Embryonic facial prominence (tissue), 1 donor: ENCODE measurements at regions not wholly inside any gene's neighbourhood (a gene's known extent, or its start where the extent isn't known, plus 50 kb on each side); places are given as distances from the start of the nearest gene placed in this dataset.

Source experiments
- DNase-seq: peaks from one replicate; pipeline ENCODE4 v3.0.0-alpha.2; 2016; ENCODE audit errors: extremely low spot score

DNA sequence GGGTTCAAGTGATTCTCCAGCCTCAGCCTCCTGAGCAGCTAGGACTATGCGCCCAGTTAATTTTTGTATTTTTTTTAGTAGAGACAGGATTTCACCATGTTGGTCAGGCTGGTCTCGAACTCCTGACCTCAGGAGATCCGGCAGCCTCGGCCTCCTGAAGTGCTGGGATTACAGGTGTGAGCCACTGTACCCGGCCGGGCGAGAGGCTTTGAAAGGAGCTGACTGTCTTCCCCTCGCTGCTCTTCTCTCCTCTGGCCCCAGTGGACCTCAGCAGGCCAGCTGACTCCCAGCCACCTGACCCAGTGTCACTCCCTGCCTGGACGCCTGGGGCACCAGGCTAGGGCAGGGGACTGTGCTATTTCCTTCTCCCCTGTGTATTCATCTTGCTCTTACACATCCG is 89.5 kb upstream of the ANKRD55 start:
- DNase-seq = no peak

DNA sequence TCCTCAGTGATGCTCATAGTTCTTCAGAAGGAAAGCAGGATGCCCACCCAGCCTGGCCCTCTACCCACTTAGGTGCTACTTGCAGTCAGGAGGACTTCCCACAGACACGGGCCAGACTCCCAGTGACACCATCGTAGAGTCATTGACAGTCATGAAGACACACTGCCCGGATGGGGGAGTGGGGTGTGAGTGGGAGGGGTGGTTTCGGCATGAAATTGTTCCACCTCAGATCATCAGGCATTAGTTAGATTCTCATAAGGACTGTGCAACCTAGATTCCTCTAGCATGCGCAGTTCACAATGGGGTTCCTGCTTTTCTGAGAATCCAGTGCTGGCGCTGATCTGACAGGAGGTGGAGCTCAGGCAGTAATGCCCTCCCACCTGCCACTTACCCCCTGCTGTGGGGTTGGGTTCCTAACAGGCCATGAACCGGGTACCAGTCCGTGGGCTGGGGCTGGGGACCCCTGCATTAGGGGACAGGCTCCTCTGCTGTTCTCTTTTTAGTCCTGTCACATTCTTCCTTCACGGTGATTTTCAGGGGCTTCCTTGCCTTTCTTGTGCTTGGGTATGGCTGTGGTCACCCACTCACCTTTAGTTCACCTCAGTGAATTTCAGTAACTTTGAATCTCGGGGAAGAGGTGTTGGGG is 88.2 kb upstream of the ANKRD55 start:
- no peak for DNase-seq

DNA sequence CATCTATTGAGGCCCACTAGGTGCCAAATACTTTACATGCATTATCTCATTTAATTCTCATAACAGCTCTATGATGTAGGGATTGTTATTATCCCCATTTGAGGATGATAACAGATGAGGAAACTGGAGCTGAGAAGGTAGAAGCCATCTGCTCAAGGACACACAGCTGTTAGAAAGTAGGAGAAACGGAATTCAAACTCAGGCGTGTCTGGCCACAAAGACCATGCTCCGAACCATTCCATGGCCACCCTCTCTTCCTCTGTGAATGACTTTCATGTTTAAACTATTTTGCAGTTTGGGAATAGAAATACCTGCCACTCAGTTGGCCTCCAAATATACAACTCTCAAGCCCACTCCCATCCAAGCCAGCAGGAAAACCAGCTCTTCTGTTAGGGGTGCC is 87.6 kb upstream of the ANKRD55 start:
- no peak for DNase-seq

DNA sequence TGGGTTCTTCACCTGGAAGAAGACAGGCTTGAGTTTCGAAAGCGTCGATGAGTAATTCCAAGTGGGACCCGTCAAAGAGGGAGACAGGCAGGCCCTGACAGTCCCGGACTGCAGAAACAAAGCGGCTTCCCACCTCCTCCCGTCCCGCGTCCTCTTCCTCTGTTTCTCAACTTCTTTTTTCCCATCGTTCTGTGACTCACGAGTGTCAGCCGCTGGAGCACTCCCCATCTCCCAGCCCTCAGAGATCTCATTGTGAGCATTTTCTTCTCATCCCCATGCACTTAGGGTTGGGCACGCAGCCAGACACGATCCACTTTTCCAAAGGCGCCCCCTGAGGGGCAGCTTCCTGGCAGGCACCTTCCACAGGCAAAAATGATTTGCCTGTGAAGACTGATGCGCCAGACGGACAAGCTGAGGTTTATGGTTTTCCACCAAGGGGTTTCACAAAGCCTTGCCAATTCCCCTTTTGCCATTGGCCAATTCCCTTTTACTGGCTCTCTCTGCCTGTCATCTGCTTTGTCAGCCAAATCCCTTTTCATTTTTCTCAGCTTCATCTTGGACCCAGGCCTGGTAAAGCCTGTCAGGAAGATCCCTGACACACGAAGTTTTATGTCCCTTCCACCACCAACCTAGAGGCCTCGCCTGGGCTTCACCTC is 86.5 kb upstream of the ANKRD55 start:
- no peak for DNase-seq

DNA sequence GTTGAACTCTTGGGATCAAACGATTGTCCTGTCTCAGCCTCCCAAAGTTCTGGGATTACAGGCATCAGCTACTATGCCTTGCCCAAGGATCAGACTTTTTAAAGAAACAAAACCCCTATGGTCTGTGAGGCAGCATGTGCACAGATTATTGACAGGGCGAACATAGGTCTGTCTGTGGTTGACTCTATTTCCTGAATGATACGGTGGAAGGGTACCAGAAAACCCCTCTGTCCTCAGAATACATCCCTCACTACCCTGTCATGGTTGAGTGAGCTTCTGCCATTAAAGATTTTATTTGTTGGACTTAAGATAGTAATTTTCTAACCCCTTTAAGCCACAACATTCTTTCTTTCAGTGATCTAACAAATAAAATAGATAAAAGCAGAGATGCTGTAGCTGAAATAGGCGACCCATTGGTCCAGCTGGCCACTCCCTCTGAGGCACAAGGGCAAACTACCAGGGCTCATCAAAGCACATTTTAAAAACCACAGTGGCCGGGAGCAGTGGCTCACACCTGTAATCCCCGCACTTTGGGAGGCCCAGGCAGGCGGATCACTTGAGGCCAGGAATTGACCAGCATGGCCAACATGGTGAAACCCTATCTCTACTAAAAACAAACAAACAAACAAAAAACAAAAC is 84.9 kb upstream of the ANKRD55 start:
- no peak for DNase-seq

DNA sequence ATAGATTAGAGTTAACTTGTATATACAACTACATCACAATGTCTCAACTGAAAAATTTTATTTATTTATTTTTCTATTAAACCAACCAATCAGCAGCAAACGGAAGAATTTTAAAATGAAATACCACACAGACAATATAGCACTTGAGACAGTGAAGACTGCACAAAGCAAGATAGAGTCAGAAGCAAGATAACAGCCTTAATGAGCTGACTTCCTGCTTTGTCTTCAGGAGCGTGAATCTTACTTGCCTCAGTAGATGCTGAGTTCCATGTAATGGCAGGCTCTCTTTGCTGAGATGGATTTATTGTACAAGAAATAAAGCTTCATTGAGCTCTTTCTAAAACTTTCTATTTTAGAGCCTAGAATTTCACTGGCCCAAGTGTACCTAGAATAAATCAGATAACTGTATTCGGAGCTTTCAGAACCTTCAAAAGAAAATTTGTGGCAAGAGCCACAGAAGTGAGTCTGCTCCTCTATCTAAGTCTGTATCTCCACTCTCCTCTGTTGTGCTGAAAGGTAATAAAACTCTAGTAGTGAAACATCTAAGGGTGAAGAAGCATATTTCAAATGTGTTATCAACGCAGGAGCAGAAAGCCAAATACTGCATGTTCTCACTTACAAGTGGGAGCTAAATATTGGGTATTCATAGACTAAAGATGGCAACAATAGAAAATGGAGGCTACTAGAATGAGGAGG is 83.3 kb upstream of the ANKRD55 start:
- DNase-seq = no peak

DNA sequence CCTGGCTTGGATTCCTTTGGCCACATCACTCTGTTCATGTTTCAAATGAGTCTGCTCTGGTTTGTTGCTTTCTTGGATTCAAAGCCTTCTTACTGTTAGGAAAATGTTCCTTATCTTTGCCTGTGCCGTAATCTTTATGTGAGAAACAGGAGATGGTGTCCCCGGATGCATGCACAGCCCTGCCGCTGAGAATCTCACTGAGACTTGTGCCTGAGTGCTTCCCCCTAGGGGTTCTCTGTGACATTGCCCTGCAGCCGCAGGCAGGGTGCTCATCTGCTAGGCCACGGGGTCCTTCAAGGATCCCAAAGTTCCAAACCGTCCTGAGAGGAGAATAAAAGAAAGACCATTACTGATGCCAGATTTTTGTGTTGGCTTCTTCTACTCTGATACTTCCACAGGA is 81.4 kb upstream of the ANKRD55 start:
- DNase-seq = no peak

DNA sequence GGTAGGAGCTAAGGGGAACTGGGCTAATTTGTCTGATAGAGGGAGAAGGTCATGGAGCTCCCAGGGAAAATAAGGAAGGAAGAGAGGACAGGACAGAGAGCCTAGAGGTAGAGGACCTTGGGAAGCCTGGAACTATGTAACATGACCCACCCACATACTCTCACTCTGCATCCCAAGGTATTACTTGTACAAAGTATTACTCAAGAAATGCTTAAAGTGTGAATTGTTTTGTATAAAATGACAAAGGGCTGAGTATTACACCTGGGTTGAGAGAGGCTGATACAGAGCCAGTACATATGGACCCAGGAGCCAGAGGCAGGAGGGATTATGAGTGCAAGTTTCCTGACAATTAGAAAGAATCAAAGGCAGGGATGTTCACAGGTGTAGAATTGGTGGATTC is 80.5 kb upstream of the ANKRD55 start:
- DNase-seq = no peak

DNA sequence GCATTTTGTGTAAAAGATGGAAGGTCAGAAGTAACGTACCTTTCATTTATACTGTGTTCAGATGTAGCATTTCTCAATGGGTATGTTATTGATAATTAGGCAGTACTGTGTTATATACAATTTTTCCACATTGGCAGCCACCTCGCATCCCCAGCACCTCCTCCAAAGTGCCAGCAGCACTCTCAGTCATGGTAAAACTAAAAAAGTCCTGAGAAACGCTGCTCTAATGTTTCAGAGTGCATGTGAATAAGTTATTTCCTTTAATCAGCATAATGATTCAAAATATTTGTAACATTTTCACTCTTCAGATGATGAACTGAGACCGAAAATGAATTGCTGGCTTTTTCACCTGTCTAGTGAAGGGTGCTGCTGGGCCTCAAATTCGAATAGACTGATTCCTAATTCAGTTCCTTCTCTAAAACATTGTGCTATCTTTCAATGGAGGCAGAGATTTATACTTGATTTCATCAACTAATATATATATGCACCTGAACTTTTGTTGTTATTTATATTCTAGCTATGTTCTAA is 79.9 kb upstream of the ANKRD55 start:
- no peak for DNase-seq

DNA sequence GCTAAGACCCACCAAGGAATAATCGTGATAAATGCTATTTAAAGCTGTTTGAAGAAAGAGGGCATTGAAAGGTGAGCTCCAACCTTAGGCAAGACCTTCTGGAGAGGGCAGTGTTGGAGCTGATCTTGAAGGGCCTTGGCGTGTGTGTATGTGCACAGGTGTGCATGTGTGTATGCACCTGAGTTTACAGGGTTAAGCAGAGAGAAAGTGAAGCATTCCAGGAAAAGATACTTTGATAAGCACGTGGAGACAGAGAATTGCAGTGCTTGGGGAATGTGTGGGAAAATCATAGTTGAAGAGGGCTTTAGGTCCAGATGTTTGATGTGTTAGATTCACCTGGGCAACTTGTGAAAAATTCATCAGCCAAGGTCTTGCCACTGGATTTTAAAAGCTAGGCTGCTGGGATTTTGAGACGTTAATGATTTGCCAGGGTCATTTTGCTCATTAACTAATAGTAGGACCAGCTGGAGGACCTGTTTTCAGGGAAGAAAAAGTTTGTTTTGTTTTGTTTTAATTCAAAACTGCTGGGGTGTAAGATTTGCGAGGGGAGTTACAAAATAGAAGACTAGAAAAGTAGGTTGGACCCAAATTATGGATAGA is 78.3 kb upstream of the ANKRD55 start:
- DNase-seq = no peak

DNA sequence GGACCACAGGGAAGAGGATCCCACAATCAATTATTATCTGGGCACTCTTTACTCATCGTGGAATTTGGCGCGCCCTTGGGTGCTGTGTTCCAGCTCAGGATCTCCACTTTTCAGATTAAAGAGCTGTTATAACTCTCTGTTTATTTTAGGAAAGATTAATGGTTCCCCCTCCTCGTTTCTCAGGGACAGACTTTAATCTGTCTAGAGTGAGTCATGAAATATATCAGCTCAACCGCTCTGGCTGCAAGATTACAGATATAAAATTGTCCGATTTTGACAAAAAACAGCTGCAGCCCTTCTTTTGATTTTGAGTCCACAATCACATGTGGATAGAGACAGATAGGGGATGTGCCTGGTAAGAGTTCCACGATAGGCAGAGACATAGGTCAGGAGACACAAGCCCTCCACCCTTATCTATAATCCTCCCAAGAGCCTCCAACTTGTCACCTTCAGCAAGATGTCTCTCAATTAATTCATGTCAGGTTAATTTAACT is 77.6 kb upstream of the ANKRD55 start:
- no peak for DNase-seq

DNA sequence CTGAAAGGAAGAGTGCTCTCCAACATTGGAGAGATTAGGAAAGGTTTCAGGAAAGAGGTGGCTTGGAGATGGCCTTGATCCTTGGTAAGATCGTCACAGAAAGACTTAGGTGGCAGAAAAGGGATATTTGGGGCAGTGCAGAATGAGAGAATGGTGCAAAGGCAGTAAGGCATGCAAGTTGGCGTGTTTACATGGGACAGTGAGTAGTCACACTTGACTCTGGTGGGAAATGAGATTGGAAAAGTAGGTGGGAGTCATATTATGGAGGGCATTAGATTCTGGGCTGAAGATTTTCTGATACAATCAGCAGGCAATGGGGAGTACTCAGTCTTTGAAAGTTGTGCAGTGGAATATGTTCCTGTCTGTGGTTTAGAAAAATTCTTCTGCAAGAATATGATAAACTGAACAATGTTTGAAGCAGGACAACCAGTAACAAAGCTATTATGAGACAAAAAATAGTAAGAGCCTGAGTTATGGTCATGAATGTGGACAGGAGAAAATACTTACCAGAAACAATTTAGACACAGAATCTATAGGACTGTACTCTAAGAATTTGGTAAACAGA is 76.2 kb upstream of the ANKRD55 start:
- DNase-seq = no peak

DNA sequence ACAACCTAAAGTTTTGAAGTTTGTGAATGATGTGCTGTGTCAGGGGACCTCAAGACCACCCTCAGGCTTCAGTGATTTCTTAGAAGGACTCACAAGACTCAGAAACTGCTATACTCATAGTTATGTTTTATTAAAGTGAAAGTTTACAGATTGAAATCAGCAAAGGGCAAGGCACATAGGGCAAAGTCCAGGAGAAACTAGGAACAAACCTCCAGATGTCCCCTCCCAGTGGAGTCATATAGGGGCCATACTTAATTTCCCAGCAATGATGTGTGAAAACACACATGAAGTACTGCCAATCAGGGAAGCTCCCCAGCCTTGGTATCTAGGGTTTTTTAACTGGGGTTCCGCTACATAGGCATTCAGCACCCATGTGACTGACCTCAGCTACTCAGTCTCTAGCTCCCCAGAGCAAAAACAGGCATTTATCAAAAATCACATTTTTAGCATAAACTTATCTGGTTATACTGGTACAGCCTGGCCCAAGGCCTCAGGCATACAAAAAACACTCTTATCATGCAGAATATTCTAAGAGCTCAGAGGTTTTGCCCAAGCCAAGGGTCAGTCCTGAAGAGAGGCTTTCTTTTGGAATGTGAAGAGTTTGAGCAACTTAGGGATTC is 74.7 kb upstream of the ANKRD55 start:
- DNase-seq = no peak

DNA sequence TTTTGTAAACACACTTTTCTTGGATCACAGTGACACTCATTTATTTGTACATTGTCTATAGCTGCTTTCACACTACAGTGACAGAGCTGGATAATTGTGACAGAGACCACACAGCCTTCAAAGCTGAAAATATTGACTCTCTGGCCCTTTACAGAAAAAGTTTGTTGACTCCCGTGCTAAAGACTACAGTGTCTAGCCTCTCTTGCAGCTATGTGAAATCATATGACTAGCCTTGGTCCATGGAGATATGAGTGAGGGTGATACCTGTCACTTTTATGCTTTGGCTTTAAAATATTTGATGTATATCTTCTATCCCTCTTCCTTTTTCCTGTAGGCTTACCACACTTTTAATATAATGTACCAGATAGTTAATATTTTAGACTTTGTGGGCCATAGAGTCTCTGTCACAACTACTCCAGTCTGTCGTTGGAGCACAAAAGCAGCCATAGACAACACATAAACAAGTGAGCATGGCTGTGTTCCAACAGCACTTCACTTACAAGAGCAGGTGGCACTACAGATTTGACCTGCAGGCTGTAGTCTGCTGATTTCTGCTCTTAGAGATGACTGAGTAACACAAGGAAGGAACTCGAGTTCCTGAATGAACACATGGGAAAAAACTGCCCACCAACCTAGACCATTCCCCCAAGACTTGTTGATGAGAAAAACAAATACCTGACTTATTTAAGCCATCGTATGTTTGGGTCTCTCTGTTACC is 73.5 kb upstream of the ANKRD55 start:
- no peak for DNase-seq

DNA sequence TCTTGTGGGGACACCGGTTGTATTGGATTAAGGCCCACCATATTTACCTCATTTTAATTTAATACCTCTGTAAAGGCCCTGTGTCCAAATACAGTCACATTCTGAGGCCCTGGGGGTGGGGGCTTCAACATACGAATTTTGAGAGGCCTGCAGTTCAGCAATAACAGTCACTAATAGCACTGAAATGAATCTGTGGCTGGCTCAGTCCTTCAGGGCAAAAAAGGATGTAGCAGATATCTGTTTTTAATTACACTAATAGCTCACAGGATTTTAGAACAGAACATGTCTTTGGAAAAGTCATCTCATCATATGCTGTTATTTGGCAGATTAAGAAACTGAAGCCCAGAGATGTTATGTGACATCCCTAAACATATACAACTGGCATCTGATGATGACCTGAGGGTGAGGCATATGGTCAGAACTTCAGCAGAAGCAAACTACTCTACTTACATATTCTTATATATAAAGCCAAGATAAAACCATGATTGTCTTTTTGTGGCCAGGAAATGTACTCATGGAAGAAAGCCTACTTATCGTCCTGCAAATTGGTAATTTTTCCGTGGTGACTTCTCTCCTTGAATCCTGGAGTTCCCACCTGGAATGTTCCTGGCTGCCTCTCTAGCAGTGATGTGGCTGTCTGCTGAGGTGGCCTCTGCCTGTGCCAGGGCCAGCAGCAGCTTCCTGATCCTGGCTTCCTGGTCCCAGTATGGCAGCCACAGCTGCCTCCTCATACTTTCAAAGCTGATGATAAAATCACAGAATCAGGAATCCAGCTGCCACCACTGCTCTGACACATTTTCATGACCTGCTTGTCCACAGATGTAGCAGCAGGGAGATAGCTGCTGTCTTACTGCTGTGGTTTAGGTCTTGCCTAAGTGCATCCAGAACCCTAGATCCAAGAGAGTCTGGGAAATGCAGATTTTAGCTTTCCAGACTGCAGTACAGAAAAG is 72.1 kb upstream of the ANKRD55 start:
- DNase-seq = no peak

DNA sequence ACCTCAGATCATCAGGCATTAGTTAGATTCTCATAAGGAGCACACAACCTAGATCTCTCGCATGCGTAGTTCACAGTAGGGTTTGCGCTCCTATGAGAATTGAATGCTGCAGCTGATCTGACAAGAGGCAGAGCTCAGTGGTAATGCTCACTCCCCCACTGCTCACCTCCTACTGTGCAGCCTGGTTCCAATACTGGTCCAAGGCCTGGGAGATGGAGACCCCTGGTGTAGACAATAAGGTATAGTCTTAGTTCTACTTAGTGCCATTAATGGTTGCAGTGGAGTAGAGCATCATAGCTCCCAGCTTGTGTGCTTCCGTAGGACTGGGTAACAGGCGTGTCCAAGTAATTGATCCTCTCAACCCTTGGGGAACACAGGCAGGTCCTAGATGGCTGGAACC is 70.4 kb upstream of the ANKRD55 start:
- DNase-seq = no peak

DNA sequence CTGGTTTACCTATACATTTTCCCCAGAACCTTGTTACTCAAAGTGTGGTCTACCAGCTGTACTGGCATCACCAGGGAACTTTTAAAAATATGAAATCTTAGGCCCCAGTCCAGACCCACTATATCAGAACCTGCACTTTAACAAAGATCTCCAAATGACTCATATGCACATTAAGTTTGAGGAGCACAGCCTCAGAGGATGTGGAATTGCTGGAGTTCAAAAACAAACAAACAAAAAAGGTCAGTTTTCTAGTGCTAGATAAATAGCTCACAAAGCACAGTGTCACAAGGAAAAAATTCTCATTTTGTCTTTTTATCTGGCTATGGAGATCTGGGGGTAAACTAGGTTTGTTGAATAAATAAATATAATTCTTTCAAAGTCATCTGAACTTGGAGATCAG is 68.9 kb upstream of the ANKRD55 start:
- DNase-seq = no peak

DNA sequence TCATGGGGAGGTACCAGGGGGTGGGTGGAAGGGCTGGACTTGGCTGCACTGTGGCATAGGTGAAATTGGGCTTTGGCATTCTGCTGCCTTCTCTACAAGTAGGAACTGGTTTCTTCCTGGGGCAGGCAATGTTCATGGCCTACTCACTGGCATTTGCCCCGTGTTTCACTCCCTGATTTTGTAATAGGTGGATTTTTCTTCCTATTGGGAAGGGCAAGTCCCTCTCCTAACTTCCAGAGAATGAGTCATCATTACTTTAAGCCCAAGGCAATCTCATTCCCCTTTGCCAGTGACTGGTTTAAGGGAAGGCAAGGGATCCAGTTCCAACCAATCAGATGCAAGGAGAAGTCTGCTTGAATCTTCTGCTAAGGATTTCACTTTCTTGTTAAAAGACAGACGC is 67.9 kb upstream of the ANKRD55 start:
- no peak for DNase-seq

DNA sequence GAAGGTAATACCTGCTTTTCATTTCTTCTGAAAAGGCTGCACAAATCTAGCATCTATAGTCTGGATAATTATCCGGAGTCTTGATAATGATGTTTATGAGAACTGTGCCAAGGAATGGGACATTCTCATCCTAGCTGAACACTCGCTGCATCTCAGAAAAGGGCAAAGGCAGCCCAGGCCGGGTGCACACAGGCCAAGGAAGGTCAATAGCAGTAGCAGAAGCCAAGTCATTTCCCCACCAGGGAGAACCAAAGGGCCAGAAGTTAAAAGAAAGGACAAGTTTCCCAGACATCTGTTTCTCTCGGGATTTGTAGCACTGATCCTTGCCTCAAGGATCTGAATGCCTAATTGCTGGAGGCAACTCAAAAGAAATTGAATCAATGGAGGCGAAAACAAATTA is 66.1 kb upstream of the ANKRD55 start:
- DNase-seq = no peak
